ENCODE measurements at regions not wholly inside any gene's neighbourhood (a gene's known extent, or its start where the extent isn't known, plus 50 kb on each side); places are given as distances from the start of the nearest gene placed in this dataset.

GRCh38 chr9:115341426-115341825, 223.5 kb upstream of the TNC start:
- TF ChIP-seq EZH2 (IDR thresholded peaks at IDR 0.05; ENCODE audit: low read length) (no peak), CTCF (optimal IDR thresholded peaks at IDR 0.05 in 1 of 3, IDR thresholded peaks at IDR 0.05 in 1 of 3, conservative IDR thresholded peaks at IDR 0.05 in 1 of 3; ENCODE audit: extremely low read depth in 1 of 3, insufficient read depth in 2 of 3, low read length in 3 of 3) (no peak)
